Heart left ventricle (tissue), 16 donors: ENCODE measurements at regions not wholly inside any gene's neighbourhood (a gene's known extent, or its start where the extent isn't known, plus 50 kb on each side); places are given as distances from the start of the nearest gene placed in this dataset.
"Not testable (repeated sequence)": the region's sequence is repeated elsewhere in the genome, so short reads cannot be mapped to it uniquely, and the experiment has no call there.

Source experiments
- ATAC-seq, 4 donors: fragments of 200-7000 bp; cut with Tn5 transposase; one replicate each; pipeline ENCODE4 v1.9.1; 2020 to 2022; ENCODE audit warnings: moderate library complexity in 4 of 4, mild to moderate bottlenecking in 3 of 4, moderate number of reproducible peaks in 1 of 4
- DNase-seq, 5 donors: peaks; one replicate each; pipeline ENCODE4 v3.0.0-alpha.2; 2020
- H3K27ac ChIP-seq, 12 donors: fragments of 200-600 bp; sonication (generic) in 4 of 12; one replicate each; pipeline versions ENCODE4 v1.5.0 to v1.8.0; 2016 to 2022; ENCODE audit warnings: mild to moderate bottlenecking in 2 of 12
- H3K27me3 ChIP-seq, 9 donors: fragments of 200-600 bp; sonication (generic) in 2 of 9; one replicate each; pipeline versions ENCODE4 v1.5.1 to v1.8.0; 2016 to 2022; ENCODE audit warnings: mild to moderate bottlenecking in 3 of 9
- H3K36me3 ChIP-seq, 9 donors: fragments of 200-600 bp; sonication (generic) in 2 of 9; one replicate each; pipeline versions ENCODE4 v1.5.0 to v1.8.0; 2018 to 2022; ENCODE audit warnings: mild to moderate bottlenecking in 2 of 9
- H3K4me1 ChIP-seq, 12 donors: fragments of 200-600 bp; sonication (generic) in 4 of 12; one replicate each; pipeline versions ENCODE4 v1.5.0 to v1.8.0; 2016 to 2022; ENCODE audit warnings: mild to moderate bottlenecking in 3 of 12
- H3K4me3 ChIP-seq, 12 donors: fragments of 200-600 bp; sonication (generic) in 4 of 12; one replicate each; pipeline versions ENCODE4 v1.5.0 to v1.8.0; 2017 to 2022; ENCODE audit warnings: mild to moderate bottlenecking in 9 of 12, moderate library complexity in 4 of 12
- H3K9me3 ChIP-seq, 12 donors: fragments of 200-600 bp; sonication (generic) in 4 of 12; one replicate each; pipeline versions ENCODE4 v1.5.0 to v1.8.0; 2016 to 2022; ENCODE audit warnings: mild to moderate bottlenecking in 1 of 12
- POLR2A ChIP-seq, 2 donors: fragments of 450-650 bp; IDR thresholded peaks; one replicate each; pipeline ENCODE4 v1.6.1; 2017; ENCODE audit warnings: antibody characterized with exemption in 2 of 2, mild to moderate bottlenecking in 2 of 2, moderate library complexity in 2 of 2
- WGBS, 4 donors: extraction: QIAGEN DNeasy Blood & Tissue Kit in 2 of 4; methylation state at CpG; one replicate each; pipeline versions ENCODE4 v1.1.5 to v1.1.7; 2013 to 2018; 5-methylcytosine and 5-hydroxymethylcytosine counted together
- intact Hi-C, 10 donors: fragments of 100-400 bp; cut with DNase I; formaldehyde crosslinking; loops; one replicate each; pipeline versions ENCODE4 v1.11.1 to v1.14.2; 2022
- TF ChIP-seq, protein P1 (sequence below), 12 donors: fragments of 200-600 bp; sonication (generic) in 4 of 12; IDR thresholded peaks; one replicate each; pipeline versions ENCODE4 v1.5.0 to v1.8.0; 2018 to 2022; ENCODE audit warnings: antibody characterized with exemption in 12 of 12, mild to moderate bottlenecking in 5 of 12
- donor health status: ischemic (EF 13 %, LVEDD 7.1; RV severe dilation, severe dysfunction).
- donor health status: healthy with polysubstance abuse.
- donor health status: DM: no; HTN: yes; CAD: no.
- donor health status: DM: no; HTN: no; CAD: no.
- donor health status: ischemic (EF 25% LVEDD 6.9; RV normal size, moderate dysfunction).
- donor health status: ischemic (EF 25% LVEDD 5.7; RV mildly dilated, moderate dysfunction).
- donor health status: healthy.
- donor health status: DM: yes; HTN: yes; CAD: no.
- donor health status: ischemic (EF 35%, LVEDD 5.7; RV mildly dilated, moderate dysfunction).
- donor health status: nonischemic (EF 11% LVEDD 7.7; RV severe dilation, severe dysfunction).
- donor health status: DM: yes; HTN: yes; CAD: no.
- donor health status: PGD.
- donor health status: ischemic (EF 29% LVEDD 5.4; RV normal size, mild dysfunction).
- donor health status: nonischemic (EF 23%, LVEDD 6.1; RV moderate dilation, normal function).

DNA sequence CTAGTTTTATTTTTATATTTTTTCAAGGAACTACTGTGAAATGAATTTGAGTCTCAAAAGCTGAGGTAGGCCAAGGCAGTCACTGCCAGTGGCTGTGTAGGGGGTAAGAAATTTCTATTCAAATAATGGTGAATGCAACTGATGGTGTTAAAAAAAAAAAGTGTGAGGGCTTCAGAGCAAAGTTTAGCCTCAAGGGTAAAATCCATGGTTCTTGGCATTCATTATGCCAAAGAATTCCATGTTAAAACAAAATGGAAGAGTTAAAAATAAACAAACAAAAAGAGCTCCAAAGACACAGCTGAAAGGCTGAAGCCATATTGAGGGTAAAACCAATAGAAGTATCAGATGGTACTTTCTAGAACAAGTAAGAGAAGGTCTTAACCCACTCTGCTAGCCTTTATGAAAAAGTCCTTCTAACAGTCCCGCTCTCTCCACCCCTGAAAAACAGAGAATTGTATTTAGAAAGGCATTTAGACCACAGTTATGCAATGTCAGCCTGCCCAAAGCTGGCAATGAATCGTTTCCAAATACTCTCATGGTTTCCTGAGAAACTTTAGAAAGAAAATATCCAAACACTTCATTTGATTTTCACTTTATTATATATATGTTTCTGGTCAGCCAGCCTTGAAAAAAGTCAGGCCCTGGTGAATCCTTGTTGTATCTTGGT lies 158.4 kb upstream of the GMNC start:
- ATAC-seq (no peak), DNase-seq (no peak)
- Histone ChIP-seq H3K4me1 (no peaks in the 10 kb centered on the region), H3K36me3 (no peaks in the 10 kb centered on the region), H3K27ac (no peak overlapping the region), H3K27me3 (no peaks in the 10 kb centered on the region), H3K4me3 (no peak overlapping the region), H3K9me3 (no peaks in the 10 kb centered on the region)
- TF ChIP-seq POLR2A (IDR thresholded peaks at IDR 0.05) = no peak
- TF ChIP-seq, protein P1, sequence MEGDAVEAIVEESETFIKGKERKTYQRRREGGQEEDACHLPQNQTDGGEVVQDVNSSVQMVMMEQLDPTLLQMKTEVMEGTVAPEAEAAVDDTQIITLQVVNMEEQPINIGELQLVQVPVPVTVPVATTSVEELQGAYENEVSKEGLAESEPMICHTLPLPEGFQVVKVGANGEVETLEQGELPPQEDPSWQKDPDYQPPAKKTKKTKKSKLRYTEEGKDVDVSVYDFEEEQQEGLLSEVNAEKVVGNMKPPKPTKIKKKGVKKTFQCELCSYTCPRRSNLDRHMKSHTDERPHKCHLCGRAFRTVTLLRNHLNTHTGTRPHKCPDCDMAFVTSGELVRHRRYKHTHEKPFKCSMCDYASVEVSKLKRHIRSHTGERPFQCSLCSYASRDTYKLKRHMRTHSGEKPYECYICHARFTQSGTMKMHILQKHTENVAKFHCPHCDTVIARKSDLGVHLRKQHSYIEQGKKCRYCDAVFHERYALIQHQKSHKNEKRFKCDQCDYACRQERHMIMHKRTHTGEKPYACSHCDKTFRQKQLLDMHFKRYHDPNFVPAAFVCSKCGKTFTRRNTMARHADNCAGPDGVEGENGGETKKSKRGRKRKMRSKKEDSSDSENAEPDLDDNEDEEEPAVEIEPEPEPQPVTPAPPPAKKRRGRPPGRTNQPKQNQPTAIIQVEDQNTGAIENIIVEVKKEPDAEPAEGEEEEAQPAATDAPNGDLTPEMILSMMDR (IDR thresholded peaks at IDR 0.05) = no peak
- WGBS, 4 donors = 58 to 68% (median 67%) methylated on average over 2 of the region's 2 CpGs
- intact Hi-C loops = no loop called here

DNA sequence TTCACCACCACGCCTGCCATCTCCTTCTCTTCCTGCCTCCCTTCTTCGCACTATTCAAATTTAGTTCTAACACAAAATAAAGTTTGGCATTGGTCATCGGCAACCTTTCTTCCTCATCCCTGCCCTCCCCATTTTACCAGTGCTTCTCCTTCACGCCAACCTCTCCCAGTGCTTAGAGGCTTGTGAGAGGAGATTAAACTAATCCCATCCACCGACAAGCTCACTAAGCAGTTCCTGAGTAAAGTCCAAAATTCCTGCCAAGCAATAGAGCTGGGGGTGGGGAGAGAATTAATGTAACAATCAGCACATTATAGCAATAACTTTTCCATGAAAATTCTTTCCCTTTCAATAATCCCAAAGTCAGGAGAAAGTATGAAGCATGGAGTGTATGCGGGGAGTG lies 157.4 kb upstream of the GMNC start:
- WGBS, 4 donors = 81 to 87% (median 85%) methylated on average over 6 of the region's 6 CpGs
- ATAC-seq = no peak
- TF ChIP-seq, protein P1 (IDR thresholded peaks at IDR 0.05) = no peak
- no peak for TF ChIP-seq POLR2A (IDR thresholded peaks at IDR 0.05)

DNA sequence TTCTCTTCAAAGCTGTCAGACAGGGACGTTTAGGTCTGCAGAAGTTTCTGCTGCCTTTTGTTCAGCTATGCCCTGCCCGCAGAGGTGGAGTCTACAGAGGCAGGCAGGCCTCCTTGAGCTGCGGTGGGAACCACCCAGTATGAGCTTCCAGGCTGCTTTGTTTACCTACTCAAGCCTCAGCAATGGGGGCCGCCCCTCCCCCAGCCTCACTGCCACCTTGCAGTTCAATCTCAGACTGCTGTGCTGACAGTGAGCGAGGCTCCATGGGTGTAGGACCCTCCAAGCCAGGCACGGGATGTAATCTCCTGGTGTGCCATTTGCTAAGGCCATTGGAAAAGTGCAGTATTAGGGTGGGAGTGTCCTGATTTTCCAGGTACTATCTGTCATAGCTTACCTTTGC lies 153.5 kb upstream of the GMNC start:
- H3K27me3 ChIP-seq, H3K27ac ChIP-seq, H3K4me1 ChIP-seq, intact Hi-C loops, H3K4me3 ChIP-seq, H3K9me3 ChIP-seq, H3K36me3 ChIP-seq, DNase-seq, ATAC-seq: not testable (repeated sequence)
- WGBS, 4 donors = 72 to 85% (median 78%) methylated on average over 4 to 6 of the region's 6 CpGs

More for the DNA sequence above, 157.4 kb upstream of the GMNC start:
- Histone ChIP-seq H3K4me3 (no peak overlapping the region), H3K36me3 (no peaks in the 10 kb centered on the region), H3K27ac (no peak overlapping the region), H3K27me3 (no peaks in the 10 kb centered on the region), H3K9me3 (no peaks in the 10 kb centered on the region), H3K4me1 (no peaks in the 10 kb centered on the region)
- intact Hi-C loops = no loop called here
- no peak for DNase-seq

DNA sequence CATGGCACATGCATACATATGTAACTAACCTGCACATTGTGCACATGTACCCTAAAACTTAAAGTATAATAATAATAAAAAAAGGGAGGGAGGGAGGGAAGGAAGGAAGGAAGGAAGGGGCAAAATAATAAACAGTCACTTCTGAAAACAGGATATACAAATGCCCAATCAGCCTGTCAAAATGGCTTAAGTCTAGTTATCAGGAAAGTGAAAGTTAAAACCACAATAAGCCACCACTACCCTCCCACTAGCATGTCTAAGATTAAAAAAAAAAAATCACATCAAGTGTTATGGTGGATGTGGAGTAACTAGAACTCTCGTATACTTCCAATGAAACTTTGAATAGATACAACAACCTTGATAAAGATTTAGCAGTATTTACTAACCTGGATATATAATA lies 145.6 kb upstream of the GMNC start:
- 75 to 81% (median 77%) methylated on average over 1 of the region's 1 CpG for WGBS, 4 donors
- Histone ChIP-seq H3K27ac (no peak overlapping the region), H3K27me3 (no peaks in the 10 kb centered on the region), H3K36me3 (no peaks in the 10 kb centered on the region), H3K9me3 (peaks cover 0 to 9% (median 0%) of the 10 kb centered on the region in 12 donors), H3K4me3 (no peak overlapping the region), H3K4me1 (no peaks in the 10 kb centered on the region)
- ATAC-seq (no peak), DNase-seq (no peak)
- TF ChIP-seq POLR2A (IDR thresholded peaks at IDR 0.05) = no peak
- TF ChIP-seq, protein P1 (IDR thresholded peaks at IDR 0.05) = no peak
- intact Hi-C loops = no loop called here

DNA sequence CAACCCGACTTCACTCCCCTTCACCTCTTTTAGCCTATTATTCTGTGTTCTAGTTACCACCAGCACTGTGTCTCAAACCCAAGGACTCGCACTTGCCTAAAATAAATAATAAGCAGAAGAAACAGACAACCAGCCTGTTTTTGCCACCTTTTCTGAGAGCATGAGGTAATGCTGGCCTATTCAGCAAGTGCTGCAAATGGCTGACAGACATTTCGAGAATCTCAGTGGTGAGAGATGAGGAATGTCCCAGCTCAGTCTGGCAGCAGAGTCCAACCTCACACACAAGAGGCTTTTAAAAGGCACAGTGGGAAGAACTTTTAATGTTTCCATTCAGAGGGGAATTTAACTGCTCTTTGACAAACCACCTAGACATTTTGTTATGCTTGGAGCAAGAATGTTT lies 143.3 kb upstream of the GMNC start:
- Histone ChIP-seq H3K27ac (no peak overlapping the region), H3K4me3 (no peak overlapping the region), H3K4me1 (no peaks in the 10 kb centered on the region), H3K36me3 (no peaks in the 10 kb centered on the region), H3K27me3 (no peaks in the 10 kb centered on the region), H3K9me3 (peaks cover 0 to 4% (median 0%) of the 10 kb centered on the region in 12 donors)
- intact Hi-C loops = no loop called here
- TF ChIP-seq POLR2A (IDR thresholded peaks at IDR 0.05) = no peak
- TF ChIP-seq, protein P1 (IDR thresholded peaks at IDR 0.05) = no peak
- 55 to 61% (median 58%) methylated on average over 3 of the region's 3 CpGs for WGBS, 4 donors
- no peak for DNase-seq
- ATAC-seq = peak in 3 of 4 donors; percentile 70 to 75 (median 72)
